NCI-H345 (cell line): ENCODE measurements at regions not wholly inside any gene's neighbourhood (a gene's known extent, or its start where the extent isn't known, plus 50 kb on each side); places are given as distances from the start of the nearest gene placed in this dataset.
"Not testable (repeated sequence)": the region's sequence is repeated elsewhere in the genome, so short reads cannot be mapped to it uniquely, and the experiment has no call there.

Source experiments
- DNase-seq: peaks from one replicate; lab custom pipeline; 2025; lab: John Stamatoyannopoulos, UW

GRCh38 chr2:144753416-144753815, 233.5 kb upstream of the ZEB2 start:
- no peak for DNase-seq

GRCh38 chr2:144751142-144751905, 231.4 kb upstream of the ZEB2 start:
- no peak for DNase-seq

DNA sequence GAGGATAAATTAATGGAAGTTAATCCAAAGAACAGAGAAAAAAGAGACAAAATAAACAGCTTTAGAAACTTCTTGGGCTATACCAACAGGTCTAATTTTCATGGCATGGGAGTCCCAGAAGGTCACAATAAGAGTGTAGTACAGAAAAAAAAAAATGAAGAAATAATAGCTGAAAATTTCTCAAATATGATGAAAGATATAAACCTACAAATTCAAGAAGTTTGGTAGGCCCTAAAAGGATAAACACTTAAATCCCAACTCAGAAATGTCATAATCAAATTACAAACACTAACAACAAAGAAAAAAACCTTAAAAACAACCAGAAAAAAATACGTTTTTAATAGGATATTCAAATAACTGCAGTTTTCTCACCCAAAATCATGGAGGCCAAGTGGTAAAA, 229.3 kb upstream of the ZEB2 start:
- DNase-seq, result no peak

DNA sequence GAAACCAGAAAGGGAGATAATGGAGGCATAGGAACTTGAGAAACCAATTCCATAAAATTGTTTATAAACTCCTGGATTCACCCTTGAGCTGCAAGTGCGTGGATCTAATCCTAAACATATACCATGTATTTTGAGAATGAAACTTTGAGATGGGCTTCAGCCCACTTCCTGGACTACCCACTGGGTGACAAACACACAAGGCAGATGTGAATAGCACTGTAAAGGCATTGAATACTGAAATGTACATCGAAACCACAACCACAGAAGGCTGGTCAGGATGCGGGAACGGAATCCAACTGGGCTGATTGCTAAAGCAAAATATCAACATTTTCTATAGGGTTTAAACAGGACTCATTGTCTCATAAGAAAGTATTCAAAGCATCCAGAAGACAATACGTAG, 228.5 kb upstream of the ZEB2 start:
- no peak for DNase-seq

GRCh38 chr2:144747571-144747970, 227.7 kb upstream of the ZEB2 start:
- DNase-seq, result no peak

DNA sequence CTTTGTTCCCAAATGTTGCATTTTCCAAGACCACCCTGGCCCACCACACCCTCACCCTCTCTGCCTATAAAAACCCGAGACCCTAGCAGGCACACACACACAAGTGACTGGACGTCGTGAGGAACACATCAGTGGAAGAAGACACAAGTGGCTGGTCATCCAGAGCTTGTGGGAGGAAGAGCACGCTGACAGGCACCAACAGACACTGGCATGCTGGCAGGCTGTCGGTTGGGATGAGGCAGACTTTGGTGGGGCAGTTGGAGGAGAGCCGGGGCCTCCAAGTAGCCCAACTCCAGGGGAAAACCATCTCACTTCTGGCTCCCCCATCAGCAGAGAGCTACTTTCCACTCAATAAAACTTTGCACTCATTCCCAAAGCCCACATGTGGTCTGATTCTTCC, 225.5 kb upstream of the ZEB2 start:
- DNase-seq, result no peak

- no peak for DNase-seq
Measured at GRCh38 chr2:144738749-144739148, 218.8 kb upstream of the ZEB2 start.

DNA sequence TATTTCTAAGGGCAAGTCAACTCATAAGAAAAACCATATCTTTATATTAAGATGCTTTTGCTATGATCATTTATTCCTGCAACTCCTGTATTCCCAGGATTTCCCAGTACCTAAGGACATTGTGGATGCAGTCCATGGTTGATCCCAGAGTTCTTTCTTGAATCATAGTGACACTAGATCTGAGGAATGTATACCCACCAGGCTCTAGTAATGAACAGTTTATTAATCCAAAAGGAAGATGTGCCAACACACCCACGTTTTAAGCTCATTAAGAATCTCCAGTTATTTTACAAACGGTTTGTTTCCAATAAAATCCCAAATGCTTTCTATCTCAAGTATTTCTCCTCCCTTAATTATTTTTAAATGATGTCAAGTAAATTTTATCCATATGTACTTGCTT, 210.8 kb upstream of the ZEB2 start:
- DNase-seq, result no peak

DNA sequence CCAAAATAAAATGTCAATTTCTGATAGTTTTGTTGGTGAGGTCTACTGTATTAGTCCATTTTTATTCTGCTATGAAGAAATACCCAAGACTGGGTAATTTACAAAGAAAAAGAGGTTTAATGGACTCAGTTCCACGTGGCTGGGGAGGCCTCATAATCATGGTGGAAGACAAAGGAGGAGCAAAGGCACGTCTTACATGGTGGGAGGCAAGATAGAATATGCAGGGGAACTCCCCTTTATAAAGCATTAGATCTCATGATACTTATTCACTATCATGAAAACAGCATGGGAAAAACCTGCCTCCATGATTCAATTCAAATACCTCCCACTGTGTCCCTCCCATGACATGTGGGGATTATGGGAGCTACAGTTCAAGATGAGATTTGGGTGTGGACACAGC, 204.5 kb upstream of the ZEB2 start:
- DNase-seq, result not testable (repeated sequence)

DNA sequence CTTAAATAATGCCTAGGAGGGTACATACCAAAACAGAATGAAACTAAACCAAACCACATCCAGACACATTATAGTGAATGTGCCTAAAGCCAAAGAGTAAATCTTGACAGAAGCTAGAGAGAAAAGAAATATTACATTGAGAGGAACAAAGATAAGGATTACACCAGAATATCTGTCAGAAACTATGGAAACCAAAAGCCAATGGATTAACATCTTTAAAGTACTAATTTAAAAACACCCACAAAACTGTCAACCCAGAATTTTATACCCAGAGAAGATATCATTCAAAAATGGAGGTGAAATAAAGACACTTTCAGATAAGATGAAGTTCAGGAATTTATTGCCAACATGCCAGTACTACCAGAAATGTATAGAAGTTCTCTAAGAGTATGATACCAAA, 198.5 kb upstream of the ZEB2 start:
- no peak for DNase-seq

DNA sequence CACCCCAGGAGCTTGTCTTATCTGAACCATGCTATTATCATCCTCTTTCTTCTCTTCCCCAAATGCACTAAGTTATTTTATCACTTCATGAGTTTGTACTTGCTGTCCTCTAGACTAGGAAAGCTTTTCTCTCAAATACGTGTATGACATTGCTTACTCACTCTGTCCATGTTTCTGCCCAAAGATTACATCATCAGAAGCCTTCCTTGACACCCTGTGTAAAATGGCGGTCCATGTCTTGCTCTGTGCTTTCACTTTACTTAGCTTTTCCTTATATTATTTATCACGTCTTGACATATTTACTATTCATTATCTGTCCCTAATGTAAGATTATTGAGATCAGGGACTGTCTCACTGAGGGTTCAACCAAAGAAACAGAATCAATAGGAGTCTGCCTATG, 196.1 kb upstream of the ZEB2 start:
- DNase-seq, result no peak

DNA sequence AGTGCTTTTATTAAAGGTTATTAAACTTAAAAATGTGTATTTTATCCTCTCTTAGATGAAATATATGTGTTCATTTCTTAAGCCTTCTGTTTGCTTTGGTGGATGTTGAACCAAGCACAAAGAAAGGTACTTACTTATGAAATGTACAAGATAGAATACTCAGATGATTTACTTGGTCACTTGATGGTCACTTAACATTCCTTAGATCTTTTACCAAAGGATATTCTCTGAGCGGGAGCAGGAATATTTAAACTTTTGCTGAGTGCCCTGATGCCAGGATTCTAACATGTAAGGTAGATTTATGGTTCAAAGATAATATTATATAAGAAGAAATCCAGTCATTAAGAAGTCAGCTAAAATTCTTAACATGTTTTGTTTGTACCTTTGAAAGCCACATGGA, 193.5 kb upstream of the ZEB2 start:
- DNase-seq, result no peak

DNA sequence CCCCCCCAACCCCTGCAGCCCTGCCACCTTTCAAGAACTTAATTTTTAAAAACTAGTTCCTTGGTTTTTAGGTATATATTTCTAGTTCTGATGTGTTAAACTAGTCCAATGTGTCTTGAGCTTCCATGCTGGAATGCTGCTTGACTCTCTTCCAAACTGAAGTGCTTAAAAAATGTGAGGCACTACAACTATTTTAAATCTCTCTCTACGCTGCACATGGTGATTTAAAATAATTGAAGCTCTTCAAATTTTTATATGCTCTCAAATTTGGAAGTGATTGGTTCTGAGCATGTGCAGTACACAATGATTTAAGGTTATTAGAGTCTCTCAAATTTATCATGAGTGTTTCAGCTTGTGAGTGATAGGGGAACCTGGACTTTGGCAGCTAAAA, 192.6 kb upstream of the ZEB2 start:
- no peak for DNase-seq

GRCh38 chr2:144711630-144712549, 192.0 kb upstream of the ZEB2 start:
- no peak for DNase-seq

- no peak for DNase-seq
Measured at GRCh38 chr2:144711084-144711483, 191.2 kb upstream of the ZEB2 start.

DNA sequence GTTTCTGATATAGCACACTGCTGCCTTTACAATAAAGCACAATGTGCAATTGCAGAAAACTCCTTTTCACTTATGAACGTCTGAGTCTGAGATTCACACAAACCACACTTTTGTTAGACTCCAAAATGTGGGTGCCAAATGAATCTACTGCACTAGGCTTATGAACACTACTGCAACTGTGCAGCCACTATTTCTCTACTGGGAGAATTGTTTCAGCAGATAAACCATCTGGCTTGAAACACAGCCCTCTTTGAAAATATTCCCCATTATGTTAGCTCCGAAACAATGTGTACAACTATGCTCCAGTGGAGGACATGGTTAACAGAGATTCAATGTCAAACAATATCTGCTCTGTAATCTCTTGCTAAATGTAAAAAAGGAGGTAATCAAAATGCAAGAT, 188.7 kb upstream of the ZEB2 start:
- DNase-seq, result no peak

- DNase-seq, result no peak
Measured at GRCh38 chr2:144707736-144708326, 187.9 kb upstream of the ZEB2 start.

DNA sequence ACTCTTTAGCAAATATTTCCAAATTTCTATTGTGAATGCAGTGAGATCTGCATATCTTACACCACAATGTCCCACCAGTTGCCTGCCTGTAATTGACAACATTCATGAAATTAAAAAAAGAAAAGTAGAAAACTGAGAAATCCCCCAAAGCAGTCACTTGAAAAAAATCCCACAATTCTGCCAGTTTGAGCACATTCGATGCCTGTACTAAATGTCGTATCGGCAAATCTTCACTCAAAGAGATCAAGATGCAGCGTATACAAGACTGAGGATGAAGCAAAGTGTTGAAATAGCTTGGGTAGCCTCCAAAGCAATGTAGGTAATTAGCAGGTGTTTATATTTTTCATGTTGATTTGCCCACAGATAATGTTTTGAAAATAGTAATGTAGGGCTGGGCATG, 186.7 kb upstream of the ZEB2 start:
- no peak for DNase-seq

DNA sequence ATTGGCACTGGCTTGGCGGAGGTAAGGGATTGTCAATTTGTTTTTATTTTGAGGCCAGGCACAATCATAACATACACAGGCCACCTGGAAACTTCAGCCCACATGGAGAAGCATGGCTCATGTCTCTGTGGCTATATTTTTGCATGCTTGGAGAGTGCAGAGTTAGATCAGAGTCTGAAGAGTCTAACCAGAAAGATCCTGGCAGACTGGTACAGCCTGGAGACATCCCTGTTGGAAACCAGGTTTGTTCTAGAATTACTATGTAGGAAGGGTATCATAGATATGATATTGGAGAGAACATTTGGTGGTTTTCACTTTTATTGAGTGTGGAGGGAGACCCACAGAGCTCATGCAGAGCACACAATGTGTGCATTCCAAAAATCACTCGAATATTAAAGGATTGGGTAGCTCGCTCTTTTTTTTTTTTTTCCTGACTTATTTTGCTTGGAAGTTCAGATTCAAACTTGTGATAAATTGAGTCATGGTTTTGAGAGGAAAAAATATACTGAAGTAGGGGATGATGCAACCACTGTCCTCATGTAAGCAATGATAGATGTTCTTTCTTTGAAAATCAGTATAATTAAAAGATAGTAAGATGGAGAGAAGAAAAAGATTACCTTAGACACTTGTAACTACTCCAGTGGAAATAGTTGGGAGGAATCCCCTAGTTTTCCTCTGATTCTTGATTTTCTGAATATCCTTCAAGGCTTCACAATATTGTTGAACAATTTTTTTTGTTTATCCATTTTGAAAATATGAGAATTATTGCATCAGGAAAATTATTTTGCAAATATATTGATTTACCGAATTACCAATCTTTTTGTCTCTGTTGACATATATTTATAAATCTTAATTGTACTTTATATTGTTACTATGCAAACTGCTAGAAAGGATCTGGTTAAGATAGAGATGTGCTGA, 185.7 kb upstream of the ZEB2 start:
- no peak for DNase-seq

- no peak for DNase-seq
Measured at GRCh38 chr2:144704709-144705095, 184.8 kb upstream of the ZEB2 start.

DNA sequence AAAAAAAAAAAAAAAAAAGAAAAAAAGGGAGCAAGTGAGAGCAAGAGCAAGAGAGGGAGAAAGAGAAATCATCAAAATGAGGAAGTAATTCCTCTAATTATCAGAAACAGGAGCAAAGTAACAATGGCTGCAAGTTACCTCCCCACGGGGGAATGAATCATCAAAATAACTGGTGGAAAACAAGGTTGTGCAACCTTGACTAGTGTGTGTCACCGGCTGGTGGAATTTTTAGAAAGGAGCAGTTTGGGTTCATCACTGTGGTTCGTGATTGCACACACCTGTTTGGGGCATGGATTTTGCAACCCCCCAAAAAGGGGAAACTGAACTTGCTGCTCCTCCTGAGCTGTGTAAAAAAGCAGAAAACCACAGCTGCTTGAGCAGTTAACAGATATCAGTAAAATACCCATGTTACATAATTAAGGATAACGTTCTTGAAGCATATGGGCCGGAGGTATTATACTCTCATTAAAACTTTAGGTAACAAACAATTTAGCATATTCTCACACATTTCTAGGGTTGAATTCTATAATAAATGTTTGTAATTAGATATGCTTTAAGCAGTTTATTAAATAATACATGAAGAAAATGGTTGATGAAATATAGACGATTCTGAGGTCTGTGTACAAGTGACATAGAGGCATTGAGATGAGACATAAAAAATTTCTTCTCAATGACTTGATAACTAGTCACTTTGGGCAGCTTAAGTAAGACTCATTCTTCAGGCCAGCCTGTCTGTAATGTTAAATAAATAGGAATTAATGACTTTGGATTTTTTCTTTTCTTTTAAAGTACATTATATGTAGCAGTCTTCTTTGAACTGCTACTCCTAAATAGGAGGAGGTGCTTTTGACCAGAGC, 184.2 kb upstream of the ZEB2 start:
- DNase-seq, result no peak
